SIG-M5 treated with dmso at 0.1 percent for 504 hours (cell line): ENCODE measurements at regions not wholly inside any gene's neighbourhood (a gene's known extent, or its start where the extent isn't known, plus 50 kb on each side); places are given as distances from the start of the nearest gene placed in this dataset.
A peak's percentile ranks its signal among the peaks of the same experiment; 100 is the strongest.

Experiments
- DNase-seq: peaks from one replicate; lab custom pipeline; 2025; ENCODE audit not compliant: unreplicated experiment; lab: John Stamatoyannopoulos, UW

DNA sequence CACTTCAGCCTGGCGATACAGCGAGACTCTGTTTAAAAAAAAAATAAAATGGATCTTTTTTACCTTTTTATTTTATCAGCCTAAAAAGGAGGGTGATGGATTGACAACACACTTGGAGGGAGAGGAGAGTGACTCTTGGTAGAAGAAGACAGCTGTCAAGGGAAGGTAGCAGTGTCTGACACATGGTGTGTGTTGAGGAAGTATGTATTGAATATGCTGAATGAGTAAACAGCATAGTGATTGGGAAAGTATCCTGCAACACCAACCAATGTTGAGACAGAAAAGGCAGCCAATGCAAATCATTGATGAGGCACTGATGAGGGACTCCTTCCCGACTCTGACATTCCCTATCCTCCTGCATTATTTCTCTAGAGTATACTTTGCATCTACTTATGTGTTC, 306.4 kb downstream of the LPIN1 start:
- DNase-seq, result peak; percentile 30

DNA sequence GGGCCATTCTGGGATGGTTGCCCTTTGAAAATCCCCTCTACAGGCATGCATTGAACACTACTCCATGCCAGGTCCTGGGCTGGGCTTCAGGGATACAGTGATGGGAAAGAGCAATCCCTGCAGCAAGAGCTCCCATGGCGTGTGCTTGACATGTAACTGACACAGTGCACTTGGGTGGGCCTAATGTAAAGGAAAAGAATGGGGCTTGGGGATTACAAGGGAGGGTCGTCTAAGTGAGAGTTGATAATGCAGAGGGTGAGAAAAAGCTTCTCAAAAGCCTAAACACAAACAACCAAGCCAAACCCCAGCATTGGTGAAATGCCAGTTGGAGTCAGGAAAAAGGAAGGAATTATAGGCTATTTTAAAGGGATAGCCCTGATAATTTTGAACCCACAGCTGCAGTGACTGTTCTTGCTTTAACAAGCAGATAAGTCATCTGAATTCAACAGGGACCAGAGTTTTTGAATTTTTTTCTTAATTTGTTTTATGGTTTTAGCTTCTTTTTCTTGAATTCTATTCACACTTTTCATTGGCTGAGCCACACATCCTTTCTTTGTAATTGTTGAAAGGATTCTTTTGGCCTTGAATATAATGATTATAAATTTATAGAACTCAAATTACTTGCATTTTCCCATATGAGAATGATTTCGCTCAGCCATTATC, 308.7 kb downstream of the LPIN1 start:
- no peak for DNase-seq

GRCh38 chr2:12057436-12058166, 311.2 kb downstream of the LPIN1 start:
- peak; percentile 93 for DNase-seq

DNA sequence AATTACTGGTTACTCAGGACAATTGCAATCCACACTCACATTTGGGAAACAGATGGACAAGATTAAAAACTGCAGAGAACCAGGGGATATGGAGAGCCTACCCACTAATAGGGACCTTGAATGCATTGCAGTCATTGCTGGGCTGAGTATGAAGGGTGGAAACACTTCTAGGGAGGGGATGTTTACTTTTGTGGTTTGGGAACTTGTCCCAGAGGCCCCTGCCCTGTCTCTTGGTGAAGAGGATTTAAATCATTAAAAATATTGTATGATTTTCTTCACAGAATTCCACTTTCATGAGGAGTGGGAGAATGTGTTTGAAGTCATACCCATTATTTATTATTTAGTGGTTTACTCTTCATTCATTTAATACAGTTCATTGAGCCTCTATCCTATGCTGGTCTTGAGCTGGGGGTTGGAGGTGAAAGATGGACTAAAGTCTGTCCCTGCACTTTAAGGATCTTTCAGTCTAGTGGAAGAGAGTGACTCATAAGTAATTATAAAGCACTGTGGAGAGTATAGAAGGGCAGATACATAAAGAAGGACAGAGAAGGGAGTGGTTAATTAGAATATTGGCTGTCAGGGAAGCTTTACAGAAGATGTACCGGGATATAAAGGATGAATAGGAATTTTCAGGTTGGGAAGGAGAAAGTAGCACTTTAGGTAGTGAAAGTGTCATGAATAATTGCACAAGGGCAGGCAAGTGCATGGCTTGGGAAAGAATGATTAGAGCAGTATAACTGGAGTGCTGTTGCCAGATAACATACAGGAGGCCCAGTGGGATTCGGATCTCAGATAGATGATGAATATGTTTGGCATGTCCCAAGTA, 313.4 kb downstream of the LPIN1 start:
- DNase-seq, result peak; percentile 17

DNA sequence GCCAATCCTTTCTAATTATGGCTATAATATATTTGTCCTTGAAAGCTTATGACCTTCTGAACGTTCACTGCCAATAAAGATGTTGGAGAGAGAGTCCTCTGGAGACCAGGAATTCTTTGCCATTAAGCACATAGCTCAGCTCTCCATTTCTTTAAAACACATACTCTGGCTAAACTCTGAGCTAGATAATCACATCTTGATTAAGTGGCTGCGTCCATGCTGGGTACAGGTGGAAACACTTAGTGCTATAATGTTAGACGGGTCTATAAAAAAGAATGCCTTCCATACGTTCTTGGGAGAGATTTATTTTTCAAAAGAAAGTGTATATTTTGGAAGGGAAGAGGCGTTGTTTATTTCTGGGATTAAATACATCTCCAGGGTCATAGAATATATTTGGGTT, 314.5 kb downstream of the LPIN1 start:
- no peak for DNase-seq

DNA sequence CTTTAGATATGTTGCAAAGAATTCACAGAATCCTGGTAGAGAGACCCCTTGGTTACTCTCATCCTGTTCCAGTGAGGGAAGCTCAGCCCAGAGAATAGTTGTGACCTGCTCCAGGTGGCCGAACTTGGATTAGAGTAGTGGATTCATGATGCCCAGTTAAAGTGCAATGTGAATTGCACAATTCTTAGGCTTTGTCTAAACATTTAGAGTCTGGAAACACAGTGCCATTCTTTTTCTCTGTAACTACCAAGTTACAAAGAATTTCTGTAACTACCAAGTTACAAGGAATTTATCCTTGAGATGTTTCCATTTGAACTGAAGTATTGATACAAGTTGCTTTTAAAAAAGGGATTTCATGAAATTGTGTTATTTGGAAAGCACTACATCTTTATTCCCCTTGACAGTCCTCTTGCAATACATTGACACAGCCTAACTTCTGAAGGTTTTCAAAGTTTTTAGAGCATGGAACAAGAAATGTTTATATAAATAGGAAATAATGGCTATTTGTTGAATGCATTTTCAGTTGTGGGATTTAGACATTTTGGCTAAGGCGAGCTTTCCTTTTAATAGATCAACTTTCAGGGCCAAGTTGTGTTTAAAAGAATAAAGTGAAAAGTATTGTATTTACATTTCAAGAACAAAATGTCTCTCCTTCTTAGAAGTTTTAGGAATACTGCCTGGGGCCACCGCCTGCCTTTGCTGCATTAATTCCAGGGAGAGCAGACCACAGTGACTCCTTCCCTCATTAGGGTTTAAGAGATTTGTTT, 315.0 kb downstream of the LPIN1 start:
- DNase-seq, result no peak

GRCh38 chr2:12062053-12062395, 315.6 kb downstream of the LPIN1 start:
- no peak for DNase-seq

DNA sequence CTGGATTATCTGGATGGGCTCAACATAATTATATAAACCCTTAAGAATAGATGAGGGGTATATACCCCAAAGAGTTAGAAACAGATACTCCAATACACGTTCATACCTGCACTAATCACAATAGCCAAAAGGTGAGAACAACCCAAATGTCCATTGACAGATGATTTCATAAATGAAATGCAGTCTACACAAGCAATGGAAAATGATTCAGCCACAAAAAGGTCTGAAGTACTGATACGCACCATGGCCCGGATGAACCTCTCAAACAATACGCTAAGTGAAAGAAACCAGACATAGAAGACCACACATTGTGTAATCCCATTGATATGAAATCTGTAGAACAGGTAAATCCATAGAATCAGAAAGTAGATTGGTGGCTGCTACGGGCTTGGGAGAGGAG, 316.8 kb downstream of the LPIN1 start:
- no peak for DNase-seq

GRCh38 chr2:12064153-12064552, 317.7 kb downstream of the LPIN1 start:
- no peak for DNase-seq

GRCh38 chr2:12066116-12066515, 319.7 kb downstream of the LPIN1 start:
- no peak for DNase-seq

DNA sequence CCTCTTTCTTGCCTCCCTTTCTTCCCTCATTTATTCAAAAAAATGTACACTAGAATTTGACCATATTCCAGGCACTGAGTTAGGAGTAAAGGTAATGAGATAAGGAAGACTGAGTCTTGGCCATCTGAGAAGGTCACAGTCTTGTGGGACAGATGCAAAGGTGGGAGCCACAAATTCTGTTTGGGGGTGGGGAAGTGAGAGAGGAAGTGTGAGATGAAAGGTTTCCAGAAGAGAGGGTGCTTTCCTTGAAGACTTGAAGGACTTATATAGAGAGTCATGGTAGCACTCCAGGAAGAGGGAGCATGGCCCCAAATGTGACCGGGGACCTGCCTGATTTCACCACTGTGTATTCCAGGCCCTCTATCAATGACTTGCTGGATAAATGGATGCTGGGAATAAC, 320.6 kb downstream of the LPIN1 start:
- no peak for DNase-seq

DNA sequence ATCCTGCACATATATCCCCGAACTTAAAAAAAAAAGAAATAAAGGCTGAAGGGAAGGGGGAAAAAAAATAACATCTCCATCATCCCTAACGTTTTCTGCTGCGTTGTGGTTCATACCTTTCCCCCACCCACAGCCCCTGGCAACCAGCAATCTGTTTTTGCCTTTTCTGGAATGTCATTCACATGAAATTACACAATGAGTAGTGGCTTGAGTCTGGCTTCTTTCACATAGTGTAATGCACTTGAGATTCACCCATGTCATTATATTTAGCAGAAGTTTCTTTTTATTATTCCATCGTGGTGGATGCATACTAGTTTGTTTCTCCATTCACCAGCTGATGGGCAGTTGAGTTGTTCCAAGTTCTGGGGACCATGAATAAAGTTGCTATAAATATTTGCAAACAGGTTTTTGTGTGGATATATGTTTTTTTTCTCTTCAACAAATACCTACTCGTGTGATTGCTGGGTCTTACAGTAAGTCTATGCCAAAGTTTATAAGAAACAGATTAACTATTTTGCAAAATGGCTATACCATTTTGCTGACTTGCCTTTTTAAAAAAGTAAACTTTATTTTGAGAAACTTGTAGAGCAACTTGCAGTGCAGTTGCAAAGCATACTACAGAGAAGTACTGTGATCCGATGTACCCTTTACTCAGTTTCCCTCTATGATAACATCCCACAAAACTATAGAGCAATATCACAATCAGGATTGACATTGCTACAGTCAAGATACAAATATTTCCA, 322.5 kb downstream of the LPIN1 start:
- DNase-seq, result no peak

DNA sequence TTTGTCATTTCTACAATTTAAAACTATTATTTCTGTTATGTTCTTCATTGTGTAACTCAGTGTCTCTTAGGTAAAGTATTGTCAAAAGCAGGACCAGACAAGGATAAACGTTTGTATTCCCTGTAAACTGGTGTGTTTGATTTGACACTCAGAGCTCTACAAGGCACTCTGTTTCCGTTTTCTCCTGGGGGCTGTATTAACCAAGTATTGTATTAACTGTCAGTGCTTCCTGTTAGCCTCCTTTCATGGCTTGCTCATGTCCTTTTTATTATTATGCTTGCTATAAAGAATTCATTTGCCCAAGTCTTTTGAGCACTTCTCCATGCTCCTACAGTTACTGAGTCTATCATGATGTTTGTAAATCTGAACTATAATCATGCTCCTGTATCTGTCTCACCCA, 323.7 kb downstream of the LPIN1 start:
- DNase-seq, result no peak

- DNase-seq, result no peak
Measured at GRCh38 chr2:12070581-12070980, 324.1 kb downstream of the LPIN1 start.

GRCh38 chr2:12071318-12071717, 324.9 kb downstream of the LPIN1 start:
- DNase-seq, result peak; percentile 49

- no peak for DNase-seq
Measured at GRCh38 chr2:12073217-12073852, 326.9 kb downstream of the LPIN1 start.

- DNase-seq, result no peak
Measured at GRCh38 chr2:12074126-12074844, 327.9 kb downstream of the LPIN1 start.

GRCh38 chr2:12074845-12075217, 328.4 kb downstream of the LPIN1 start:
- no peak for DNase-seq

- DNase-seq, result no peak
Measured at GRCh38 chr2:12075603-12076002, 329.2 kb downstream of the LPIN1 start.

DNA sequence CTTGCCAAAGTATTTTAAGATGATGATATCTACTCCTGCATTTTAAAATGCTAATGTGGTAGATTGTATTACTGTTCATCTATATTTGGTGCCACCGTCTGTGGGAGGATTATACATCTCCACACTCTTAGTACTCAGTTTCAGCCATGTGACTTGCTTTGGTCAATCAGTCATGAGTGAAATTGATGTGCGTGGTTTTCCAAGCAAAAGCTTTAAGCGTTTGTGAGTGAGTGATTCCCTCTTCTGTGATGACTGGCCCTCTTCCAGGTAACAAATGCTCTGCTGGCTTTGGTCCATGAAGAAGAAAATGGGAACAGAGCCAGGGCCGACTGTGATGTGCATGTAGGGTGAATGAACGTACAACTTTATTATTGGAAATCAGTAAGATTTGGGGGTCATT, 330.4 kb downstream of the LPIN1 start:
- DNase-seq, result no peak
